Astrocyte of the cerebellum (primary cell): ENCODE measurements at regions not wholly inside any gene's neighbourhood (a gene's known extent, or its start where the extent isn't known, plus 50 kb on each side); places are given as distances from the start of the nearest gene placed in this dataset.

Source experiments
- DNase-seq: peaks from one replicate; pipeline ENCODE4 v3.0.0-alpha.2; 2011; ENCODE audit warnings: low read depth
- H3K4me3 ChIP-seq: 2 replicates; pipeline ENCODE4 v1.5.1; 2011; ENCODE audit warnings: mild to moderate bottlenecking, low read depth, low read length, moderate library complexity
- in situ Hi-C: cut with HindIII; loops from 2 replicates; pipeline ENCODE4 v1.10.0; 2017; ENCODE audit warnings: low sequenced_read_pairs
- TF ChIP-seq, protein P1 (sequence below): IDR thresholded peaks from 2 replicates; pipeline ENCODE4 v1.5.1; 2012; ENCODE audit warnings: low read length, low read depth, moderate library complexity, mild to moderate bottlenecking; ENCODE audit errors: missing control alignments

DNA sequence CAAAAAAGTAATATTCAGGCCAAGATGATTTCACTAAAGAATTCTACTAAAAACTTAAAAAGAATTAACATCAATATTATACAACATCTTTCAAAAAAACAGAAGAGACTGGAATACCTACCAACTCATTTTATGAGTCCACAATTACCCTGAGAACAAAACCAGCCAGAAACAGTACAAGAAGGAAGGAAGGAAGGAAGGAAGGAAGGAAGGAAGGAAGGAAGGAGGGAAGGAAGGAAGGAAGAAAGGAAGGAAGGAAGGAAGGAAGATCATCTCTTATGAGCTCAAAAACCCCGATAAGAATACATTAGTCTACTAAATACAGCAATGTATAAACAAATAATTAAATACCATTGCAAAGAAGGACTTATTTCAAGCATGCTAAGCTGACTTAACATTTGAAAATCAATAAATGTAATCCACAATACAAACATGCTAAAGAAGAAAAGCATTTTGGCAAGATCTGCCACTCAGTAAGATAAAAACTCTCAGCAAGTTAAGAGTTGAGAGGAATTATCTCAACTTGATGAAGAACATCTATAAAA lies 149.9 kb upstream of the RGS18 start:
- TF ChIP-seq, protein P1, sequence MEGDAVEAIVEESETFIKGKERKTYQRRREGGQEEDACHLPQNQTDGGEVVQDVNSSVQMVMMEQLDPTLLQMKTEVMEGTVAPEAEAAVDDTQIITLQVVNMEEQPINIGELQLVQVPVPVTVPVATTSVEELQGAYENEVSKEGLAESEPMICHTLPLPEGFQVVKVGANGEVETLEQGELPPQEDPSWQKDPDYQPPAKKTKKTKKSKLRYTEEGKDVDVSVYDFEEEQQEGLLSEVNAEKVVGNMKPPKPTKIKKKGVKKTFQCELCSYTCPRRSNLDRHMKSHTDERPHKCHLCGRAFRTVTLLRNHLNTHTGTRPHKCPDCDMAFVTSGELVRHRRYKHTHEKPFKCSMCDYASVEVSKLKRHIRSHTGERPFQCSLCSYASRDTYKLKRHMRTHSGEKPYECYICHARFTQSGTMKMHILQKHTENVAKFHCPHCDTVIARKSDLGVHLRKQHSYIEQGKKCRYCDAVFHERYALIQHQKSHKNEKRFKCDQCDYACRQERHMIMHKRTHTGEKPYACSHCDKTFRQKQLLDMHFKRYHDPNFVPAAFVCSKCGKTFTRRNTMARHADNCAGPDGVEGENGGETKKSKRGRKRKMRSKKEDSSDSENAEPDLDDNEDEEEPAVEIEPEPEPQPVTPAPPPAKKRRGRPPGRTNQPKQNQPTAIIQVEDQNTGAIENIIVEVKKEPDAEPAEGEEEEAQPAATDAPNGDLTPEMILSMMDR = no peak
- in situ Hi-C loops = no loop called here
- no peak for DNase-seq
- H3K4me3 ChIP-seq = no peak overlapping the region

GRCh38 chr1:192010406-192010805 lies 147.9 kb upstream of the RGS18 start:
- in situ Hi-C loops = no loop called here
- no peak overlapping the region for H3K4me3 ChIP-seq
- TF ChIP-seq, protein P1 = no peak
- no peak for DNase-seq

DNA sequence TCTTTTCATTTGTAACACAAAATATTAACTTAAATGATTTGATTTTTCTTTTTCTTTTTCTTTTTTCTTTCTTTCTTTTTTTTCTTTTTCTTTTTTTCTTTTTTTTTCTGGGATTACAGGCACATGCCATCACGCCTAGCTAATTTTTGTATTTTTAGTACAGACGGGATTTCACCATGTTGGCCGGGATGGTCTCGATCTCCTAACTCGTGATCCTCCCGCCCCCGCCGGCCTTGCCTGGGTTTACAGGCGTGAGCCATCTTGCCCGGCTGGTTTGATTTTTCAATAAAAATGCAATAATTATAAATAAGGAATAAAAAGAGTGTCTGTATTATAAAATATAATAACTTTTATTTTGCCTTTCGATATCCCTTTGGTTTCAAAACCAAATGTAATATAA lies 146.7 kb upstream of the RGS18 start:
- in situ Hi-C loops = no loop called here
- H3K4me3 ChIP-seq = no peak overlapping the region
- no peak for DNase-seq
- TF ChIP-seq, protein P1 = no peak

DNA sequence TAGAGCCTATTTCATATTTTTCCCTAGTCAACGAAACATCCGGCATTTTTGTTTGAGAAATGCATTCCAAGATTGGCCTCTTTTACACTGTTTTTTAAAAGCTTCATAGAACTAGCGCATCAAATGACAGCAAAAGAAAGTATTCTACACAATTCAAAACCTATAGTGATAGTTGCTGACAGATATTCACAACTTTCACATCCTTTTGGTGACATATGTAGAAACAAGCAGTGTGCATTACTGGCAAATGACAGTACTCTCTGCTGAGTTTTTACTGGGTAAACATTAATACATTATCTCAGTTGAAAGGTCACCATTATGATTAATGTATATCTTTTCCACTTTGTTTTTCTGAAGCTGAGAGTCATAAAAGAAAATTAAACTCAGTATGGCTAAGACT lies 135.4 kb upstream of the RGS18 start:
- in situ Hi-C loops = no loop called here
- TF ChIP-seq, protein P1 = no peak
- no peak for DNase-seq
- no peak overlapping the region for H3K4me3 ChIP-seq

DNA sequence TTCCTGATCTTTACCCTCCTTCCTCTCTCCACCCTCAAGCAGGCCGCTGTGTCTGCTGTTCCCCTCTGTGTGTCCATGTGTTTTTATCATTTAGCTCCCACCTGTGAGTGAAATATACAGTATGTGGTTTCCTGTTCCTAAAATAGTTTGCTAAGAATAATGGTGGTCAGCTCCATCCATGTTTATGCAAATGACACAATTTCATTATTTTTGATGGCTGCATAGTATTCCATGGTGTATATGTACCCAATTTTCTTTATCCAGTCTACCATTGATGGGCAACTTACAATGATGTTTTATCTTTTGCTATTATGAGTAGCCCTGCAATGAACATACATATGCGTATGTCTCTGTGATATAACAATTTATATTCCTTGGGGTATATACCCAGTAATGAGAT lies 133.4 kb upstream of the RGS18 start:
- H3K4me3 ChIP-seq = no peak overlapping the region
- no peak for DNase-seq
- TF ChIP-seq, protein P1 = no peak
- in situ Hi-C loops = no loop called here

DNA sequence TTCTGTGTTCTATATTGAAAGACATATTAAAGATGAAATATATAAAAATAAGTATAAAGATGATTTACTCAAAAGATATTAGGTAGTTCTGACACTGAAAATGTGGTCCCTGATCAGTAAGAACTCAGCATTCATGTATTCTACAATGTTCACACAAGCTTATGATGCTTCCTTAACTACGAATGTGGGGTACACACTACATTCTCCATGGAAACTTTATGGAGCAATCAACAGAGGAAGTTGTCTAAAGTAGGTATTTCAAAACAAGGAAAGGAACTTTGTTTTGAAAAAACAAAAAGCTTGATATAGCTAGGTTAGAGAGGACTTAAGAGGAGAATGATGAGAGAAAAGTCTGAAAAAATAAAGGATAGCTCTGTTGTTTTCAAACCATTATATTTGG lies 119.7 kb upstream of the RGS18 start:
- no peak for DNase-seq
- H3K4me3 ChIP-seq = no peak overlapping the region
- in situ Hi-C loops = no loop called here
- TF ChIP-seq, protein P1 = no peak

- no peak overlapping the region for H3K4me3 ChIP-seq
- DNase-seq = no peak
- in situ Hi-C loops = no loop called here
- TF ChIP-seq, protein P1 = no peak
Measured at GRCh38 chr1:192045131-192045530, 113.1 kb upstream of the RGS18 start.
